IMR-90 (cell line): ENCODE measurements at regions not wholly inside any gene's neighbourhood (a gene's known extent, or its start where the extent isn't known, plus 50 kb on each side); places are given as distances from the start of the nearest gene placed in this dataset.

Experiments used
- ATAC-seq: fragments of 200-7000 bp; cut with Tn5 transposase; 2 replicates; pipeline ENCODE4 v1.9.1; 2020; ENCODE audit warnings: low read depth, mild to moderate bottlenecking, moderate library complexity
- BruUV-seq: library from RNA; stranded (reverse); fragments of 400-500 nt; replicated peaks from 2 replicates; lab custom pipeline; 2021; lab: Mats Ljungman, UMichigan
- CTCF ChIA-PET: fragments of 300-600 bp; formaldehyde crosslinking; extraction: SDS; loops from one replicate; lab custom pipeline; 2021; ENCODE audit warnings: antibody characterized with exemption; lab: Yijun Ruan, JAX
- POLR2A ChIA-PET: fragments of 300-600 bp; sonication (Branson Sonifier 250); formaldehyde crosslinking; loops from one replicate; lab custom pipeline; 2022; ENCODE audit warnings: antibody characterized with exemption; ENCODE audit not compliant: unreplicated experiment; lab: Charles Lee
- DNase-seq: peaks from one replicate; pipeline ENCODE4 v3.0.0; 2013
- H2AFZ ChIP-seq: replicated peaks from 2 replicates; pipeline ENCODE3; 2013; ENCODE audit warnings: low read length, mild to moderate bottlenecking; ENCODE audit not compliant: poor library complexity
- H2AK5ac ChIP-seq: 2 replicates; pipeline ENCODE4 v1.6.1; 2013; ENCODE audit warnings: low read depth, low read length, inconsistent platforms
- H2AK9ac ChIP-seq: replicated peaks from 2 replicates; pipeline ENCODE3; 2013; ENCODE audit warnings: mild to moderate bottlenecking, low read depth, low read length, moderate library complexity; ENCODE audit not compliant: poor library complexity
- H2BK120ac ChIP-seq: 2 replicates; pipeline ENCODE4 v1.6.1; 2013; ENCODE audit warnings: low read depth, low read length, inconsistent platforms
- H2BK15ac ChIP-seq: 3 replicates; pipeline ENCODE4 v1.6.1; 2013; ENCODE audit warnings: low read depth, low read length, inconsistent platforms
- H2BK20ac ChIP-seq: 2 replicates; pipeline ENCODE4 v1.6.1; 2013; ENCODE audit warnings: low read depth, mild to moderate bottlenecking, inconsistent platforms, low read length, moderate library complexity
- H2BK5ac ChIP-seq: 2 replicates; pipeline ENCODE4 v1.6.1; 2013; ENCODE audit warnings: mild to moderate bottlenecking, low read depth, low read length, inconsistent platforms; ENCODE audit not compliant: poor library complexity, severe bottlenecking
- H3K14ac ChIP-seq: replicated peaks from 2 replicates; pipeline ENCODE4 v1.6.1; 2013; ENCODE audit warnings: low read depth, low read length, inconsistent platforms
- H3K18ac ChIP-seq: 2 replicates; pipeline ENCODE4 v1.6.1; 2013; ENCODE audit warnings: low read depth, low read length, control low read depth
- H3K23ac ChIP-seq: 2 replicates; pipeline ENCODE4 v1.6.1; 2013; ENCODE audit warnings: low read depth, low read length, inconsistent platforms
- H3K27ac ChIP-seq: 2 replicates; pipeline ENCODE4 v1.5.1; 2013; ENCODE audit warnings: mild to moderate bottlenecking, control low read depth, low read length; ENCODE audit not compliant: insufficient read depth
- H3K27me3 ChIP-seq: 2 replicates; pipeline ENCODE4 v1.6.1; 2013; ENCODE audit warnings: low read length; ENCODE audit not compliant: control insufficient read depth, insufficient read depth
- H3K36me3 ChIP-seq: 2 replicates; pipeline ENCODE4 v1.6.1; 2013; ENCODE audit warnings: low read length, mixed read lengths; ENCODE audit not compliant: control insufficient read depth, insufficient read depth
- H3K4ac ChIP-seq: 2 replicates; pipeline ENCODE4 v1.6.1; 2013; ENCODE audit warnings: low read depth, low read length, inconsistent platforms
- H3K4me1 ChIP-seq: 2 replicates; pipeline ENCODE4 v1.6.1; 2013; ENCODE audit warnings: low read length, mixed read lengths; ENCODE audit not compliant: control insufficient read depth, insufficient read depth
- H3K4me2 ChIP-seq: 2 replicates; pipeline ENCODE4 v1.6.1; 2013; ENCODE audit warnings: low read depth, mild to moderate bottlenecking, control low read depth, low read length, moderate library complexity
- H3K4me3 ChIP-seq: 2 replicates; pipeline ENCODE4 v1.5.1; 2013; ENCODE audit warnings: low read depth, mild to moderate bottlenecking, control low read depth, low read length, moderate library complexity; ENCODE audit not compliant: insufficient read depth
- H3K56ac ChIP-seq: 2 replicates; pipeline ENCODE4 v1.6.1; 2013; ENCODE audit warnings: low read length, inconsistent platforms; ENCODE audit not compliant: insufficient read depth; ENCODE audit errors: extremely low read depth
- H3K79me1 ChIP-seq, 2 experiments: 2 replicates each; pipeline ENCODE4 v1.6.1; 2013; ENCODE audit warnings: low read length in 2 of 2, inconsistent platforms in 1 of 2, low read depth in 1 of 2
- H3K9ac ChIP-seq: 2 replicates; pipeline ENCODE4 v1.6.1; 2013; ENCODE audit warnings: low read depth, low read length, control low read depth
- H3K9me1 ChIP-seq: 2 replicates; pipeline ENCODE4 v1.6.1; 2013; ENCODE audit warnings: low read length, inconsistent platforms; ENCODE audit not compliant: insufficient read depth
- H3K9me3 ChIP-seq: 2 replicates; pipeline ENCODE4 v1.6.1; 2013; ENCODE audit warnings: low read length; ENCODE audit not compliant: control insufficient read depth, insufficient read depth
- H4K20me1 ChIP-seq: 2 replicates; pipeline ENCODE4 v1.6.1; 2013; ENCODE audit warnings: low read length, inconsistent platforms; ENCODE audit not compliant: insufficient read depth
- H4K5ac ChIP-seq: 2 replicates; pipeline ENCODE4 v1.6.1; 2013; ENCODE audit warnings: mild to moderate bottlenecking, low read depth, low read length, control low read depth
- H4K8ac ChIP-seq, 2 experiments: 2 replicates each; pipeline ENCODE4 v1.6.1; 2013; ENCODE audit warnings: low read depth in 2 of 2, low read length in 2 of 2, control low read depth in 1 of 2, inconsistent platforms in 1 of 2
- H4K91ac ChIP-seq: 2 replicates; pipeline ENCODE4 v1.6.1; 2013; ENCODE audit warnings: low read depth, low read length, inconsistent platforms; ENCODE audit not compliant: insufficient read depth
- BHLHE40 ChIP-seq: fragments of 150-350 bp; IDR thresholded peaks from 2 replicates; pipeline ENCODE4 v1.6.1; 2016; ENCODE audit warnings: mild to moderate bottlenecking, low read depth, low read length
- CEBPB ChIP-seq: IDR thresholded peaks from 2 replicates; pipeline ENCODE4 v1.6.1; 2012; ENCODE audit warnings: low read depth, low read length, improper control_type of control experiment
- CHD1 ChIP-seq: IDR thresholded peaks from 2 replicates; pipeline ENCODE4 v1.6.1; 2012; ENCODE audit warnings: low read depth, low read length, improper control_type of control experiment
- FOS ChIP-seq: fragments of 150-350 bp; IDR thresholded peaks from 2 replicates; pipeline ENCODE4 v1.6.1; 2016; ENCODE audit warnings: low read depth, low read length
- MAFK ChIP-seq: IDR thresholded peaks from 2 replicates; pipeline ENCODE4 v1.6.1; 2012; ENCODE audit warnings: low read depth, low read length, improper control_type of control experiment
- MAZ ChIP-seq: IDR thresholded peaks from 2 replicates; pipeline ENCODE4 v1.6.1; 2012; ENCODE audit warnings: low read depth, mild to moderate bottlenecking, low read length, improper control_type of control experiment, moderate library complexity, borderline replicate concordance
- MXI1 ChIP-seq: IDR thresholded peaks from 2 replicates; pipeline ENCODE4 v1.6.1; 2012; ENCODE audit warnings: low read depth, mild to moderate bottlenecking, low read length, moderate library complexity, borderline replicate concordance
- NFE2L2 ChIP-seq: fragments of 150-350 bp; IDR thresholded peaks from 2 replicates; pipeline ENCODE4 v1.6.1; 2016; ENCODE audit warnings: low read depth, mild to moderate bottlenecking, low read length
- POLR2A ChIP-seq: IDR thresholded peaks from 2 replicates; pipeline ENCODE4 v1.6.1; 2012; ENCODE audit warnings: mild to moderate bottlenecking, low read depth, low read length
- RAD21 ChIP-seq: IDR thresholded peaks from 2 replicates; pipeline ENCODE4 v1.6.1; 2012; ENCODE audit warnings: low read length, improper control_type of control experiment
- RCOR1 ChIP-seq: IDR thresholded peaks from 2 replicates; pipeline ENCODE4 v1.6.1; 2012; ENCODE audit warnings: mild to moderate bottlenecking, low read length, improper control_type of control experiment; ENCODE audit not compliant: insufficient replicate concordance
- RFX5 ChIP-seq: IDR thresholded peaks from 2 replicates; pipeline ENCODE4 v1.8.0; 2012; ENCODE audit warnings: low read depth, mild to moderate bottlenecking, low read length, moderate library complexity
- SMC3 ChIP-seq: fragments of 150-350 bp; IDR thresholded peaks from 2 replicates; pipeline ENCODE4 v1.6.1; 2016; ENCODE audit warnings: low read depth, mild to moderate bottlenecking, antibody characterized with exemption, low read length, moderate library complexity
- WGBS, 2 experiments: methylation state at CpG; one replicate each; pipeline versions ENCODE4 v1.1.5 to v1.1.7; 2013; ENCODE audit warnings: missing lambda C conversion rate in 2 of 2; ENCODE audit not compliant: insufficient read length in 1 of 2; ENCODE audit errors: extremely low coverage in 2 of 2; 5-methylcytosine and 5-hydroxymethylcytosine counted together
- dilution Hi-C: fragments of 300-500 bp; cut with HindIII; formaldehyde crosslinking; loops from one replicate; pipeline ENCODE4 v1.14.3; 2018; ENCODE audit warnings: low sequenced_read_pairs; ENCODE audit not compliant: unreplicated experiment
- in situ Hi-C: fragments of 300-500 bp; cut with MboI; formaldehyde crosslinking; loops from 3 replicates; pipeline ENCODE4 v1.14.3; 2019; ENCODE audit warnings: low sequenced_read_pairs, inconsistent platforms, mixed read lengths
- intact Hi-C: fragments of 100-400 bp; cut with micrococcal nuclease; formaldehyde crosslinking; loops from 2 replicates; pipeline ENCODE4 v1.10.0; 2022
- TF ChIP-seq, protein P1 (sequence below): conservative IDR thresholded peaks from 2 replicates; pipeline ENCODE4 v1.5.1; 2012; ENCODE audit warnings: mild to moderate bottlenecking, low read depth, low read length, improper control_type of control experiment
- TF ChIP-seq, protein P2 (sequence below): fragments of 150-350 bp; IDR thresholded peaks from 2 replicates; pipeline ENCODE4 v1.6.1; 2017; ENCODE audit warnings: mild to moderate bottlenecking, antibody characterized with exemption, low read length, low read depth
- TF ChIP-seq, protein P3 (sequence below): fragments of 150-350 bp; IDR thresholded peaks from 2 replicates; pipeline ENCODE4 v1.6.1; 2016; ENCODE audit warnings: low read depth, mild to moderate bottlenecking, low read length, moderate library complexity, borderline replicate concordance

DNA sequence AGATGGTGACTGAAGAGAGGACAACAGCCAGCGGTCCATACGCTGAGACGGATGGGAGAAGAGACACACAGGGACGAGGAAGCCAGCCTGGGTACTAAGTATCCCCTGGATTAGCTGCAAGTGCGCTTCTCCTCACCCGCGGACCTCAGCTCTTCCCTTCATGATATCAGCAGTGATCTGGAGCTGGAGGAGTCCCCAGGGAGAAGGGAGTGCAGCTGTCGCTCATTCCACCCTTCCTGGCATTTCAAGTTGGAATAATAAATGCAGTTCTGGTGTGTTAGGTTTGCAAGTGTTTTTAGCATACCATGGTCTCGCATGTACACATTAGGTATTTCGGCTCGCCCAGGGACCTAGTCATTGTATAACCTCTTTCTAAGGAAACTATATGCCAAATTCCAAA is 88.5 kb upstream of the C1QTNF9B start:
- H2BK15ac ChIP-seq: 0 out of 3 replicates have a peak overlapping the region, but pooled peaks have one; percentile 65
- BruUV-seq: no TSS peak
- H3K56ac ChIP-seq: no peak overlapping the region
- H3K9ac ChIP-seq: no peak overlapping the region
- no peaks in the 10 kb centered on the region for H3K27me3 ChIP-seq
- peak overlapping the region; percentile 68 for H2BK120ac ChIP-seq
- no peaks in the 10 kb centered on the region for H3K79me1 ChIP-seq
- H3K4me1 ChIP-seq: peaks cover 8% of the 10 kb centered on the region
- no peak overlapping the region for H3K4me2 ChIP-seq
- in situ Hi-C loops: no loop called here
- ChIA-PET POLR2A (no interaction called here), CTCF (interaction anchor here (0.8 kb wide), 1 partner anchor 25 kb away, joined by 3 read pairs; no protein-coding TSS in a partner anchor)
- H3K18ac ChIP-seq: peak overlapping the region; percentile 61
- DNase-seq: no peak
- H3K36me3 ChIP-seq: no peaks in the 10 kb centered on the region
- H3K4me3 ChIP-seq: no peak overlapping the region
- WGBS, 2 experiments: no CpG with 5 or more reads among the region's 11 CpGs
- 0 out of 2 replicates have a peak overlapping the region, but pooled peaks have one; percentile 19 for H4K5ac ChIP-seq
- peak overlapping the region; percentile 25; the same call in 1 of the 2 replicates for H4K91ac ChIP-seq
- dilution Hi-C loops: no loop called here
- H2AK9ac ChIP-seq: peak overlapping the region; percentile 18
- H3K4ac ChIP-seq: peak overlapping the region; percentile 66
- H2BK5ac ChIP-seq: no peak overlapping the region
- 0 out of 4 replicates have a peak overlapping the region, but pooled peaks of 1 of the 2 experiments have one; percentile 13 for H4K8ac ChIP-seq
- no peaks in the 10 kb centered on the region for H3K9me3 ChIP-seq
- no peak for ATAC-seq
- H2AK5ac ChIP-seq: peak overlapping the region; percentile 59
- peak overlapping the region; percentile 80 for H2BK20ac ChIP-seq
- no peak overlapping the region for H3K27ac ChIP-seq
- H3K14ac ChIP-seq: peak overlapping the region; percentile 39
- TF ChIP-seq, protein P1, sequence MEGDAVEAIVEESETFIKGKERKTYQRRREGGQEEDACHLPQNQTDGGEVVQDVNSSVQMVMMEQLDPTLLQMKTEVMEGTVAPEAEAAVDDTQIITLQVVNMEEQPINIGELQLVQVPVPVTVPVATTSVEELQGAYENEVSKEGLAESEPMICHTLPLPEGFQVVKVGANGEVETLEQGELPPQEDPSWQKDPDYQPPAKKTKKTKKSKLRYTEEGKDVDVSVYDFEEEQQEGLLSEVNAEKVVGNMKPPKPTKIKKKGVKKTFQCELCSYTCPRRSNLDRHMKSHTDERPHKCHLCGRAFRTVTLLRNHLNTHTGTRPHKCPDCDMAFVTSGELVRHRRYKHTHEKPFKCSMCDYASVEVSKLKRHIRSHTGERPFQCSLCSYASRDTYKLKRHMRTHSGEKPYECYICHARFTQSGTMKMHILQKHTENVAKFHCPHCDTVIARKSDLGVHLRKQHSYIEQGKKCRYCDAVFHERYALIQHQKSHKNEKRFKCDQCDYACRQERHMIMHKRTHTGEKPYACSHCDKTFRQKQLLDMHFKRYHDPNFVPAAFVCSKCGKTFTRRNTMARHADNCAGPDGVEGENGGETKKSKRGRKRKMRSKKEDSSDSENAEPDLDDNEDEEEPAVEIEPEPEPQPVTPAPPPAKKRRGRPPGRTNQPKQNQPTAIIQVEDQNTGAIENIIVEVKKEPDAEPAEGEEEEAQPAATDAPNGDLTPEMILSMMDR: no peak
- TF ChIP-seq NFE2L2: no peak
- TF ChIP-seq, protein P2, sequence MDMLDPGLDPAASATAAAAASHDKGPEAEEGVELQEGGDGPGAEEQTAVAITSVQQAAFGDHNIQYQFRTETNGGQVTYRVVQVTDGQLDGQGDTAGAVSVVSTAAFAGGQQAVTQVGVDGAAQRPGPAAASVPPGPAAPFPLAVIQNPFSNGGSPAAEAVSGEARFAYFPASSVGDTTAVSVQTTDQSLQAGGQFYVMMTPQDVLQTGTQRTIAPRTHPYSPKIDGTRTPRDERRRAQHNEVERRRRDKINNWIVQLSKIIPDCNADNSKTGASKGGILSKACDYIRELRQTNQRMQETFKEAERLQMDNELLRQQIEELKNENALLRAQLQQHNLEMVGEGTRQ: no peak
- TF ChIP-seq SMC3: no peak
- no peak for TF ChIP-seq MXI1
- no peak for TF ChIP-seq CEBPB
- TF ChIP-seq POLR2A: no peak
- no peak for TF ChIP-seq MAFK
- no peak for TF ChIP-seq FOS
- TF ChIP-seq RCOR1: no peak
- TF ChIP-seq, protein P3, sequence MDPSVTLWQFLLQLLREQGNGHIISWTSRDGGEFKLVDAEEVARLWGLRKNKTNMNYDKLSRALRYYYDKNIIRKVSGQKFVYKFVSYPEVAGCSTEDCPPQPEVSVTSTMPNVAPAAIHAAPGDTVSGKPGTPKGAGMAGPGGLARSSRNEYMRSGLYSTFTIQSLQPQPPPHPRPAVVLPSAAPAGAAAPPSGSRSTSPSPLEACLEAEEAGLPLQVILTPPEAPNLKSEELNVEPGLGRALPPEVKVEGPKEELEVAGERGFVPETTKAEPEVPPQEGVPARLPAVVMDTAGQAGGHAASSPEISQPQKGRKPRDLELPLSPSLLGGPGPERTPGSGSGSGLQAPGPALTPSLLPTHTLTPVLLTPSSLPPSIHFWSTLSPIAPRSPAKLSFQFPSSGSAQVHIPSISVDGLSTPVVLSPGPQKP: no peak
- no peak for TF ChIP-seq RFX5
- no peak for TF ChIP-seq CHD1
- TF ChIP-seq BHLHE40: no peak
- TF ChIP-seq RAD21: no peak
- TF ChIP-seq MAZ: no peak
- no peak overlapping the region for H3K23ac ChIP-seq
- peak overlapping the region; percentile 40 for H2AFZ ChIP-seq
- intact Hi-C loops: no loop called here
- H4K20me1 ChIP-seq: no peaks in the 10 kb centered on the region
- H3K9me1 ChIP-seq: peaks cover 4% of the 10 kb centered on the region; the same call in 1 of the 2 replicates
